OCI-LY3 (cell line): ENCODE measurements at regions not wholly inside any gene's neighbourhood (a gene's known extent, or its start where the extent isn't known, plus 50 kb on each side); places are given as distances from the start of the nearest gene placed in this dataset.

Experiments used
- H2AFZ ChIP-seq: fragments of 200-600, 300-600 bp; shearing (Covaris generic); 2 replicates; pipeline ENCODE4 v1.6.0; 2014; ENCODE audit warnings: antibody characterized with exemption, low read depth, low read length
- H3K27ac ChIP-seq: fragments of 200-600, 300-600 bp; sonication (generic); 2 replicates; pipeline ENCODE4 v1.5.1; 2014; ENCODE audit warnings: mild to moderate bottlenecking, low read length, moderate library complexity, mixed read lengths
- H3K27me3 ChIP-seq: fragments of 200-600, 300-600 bp; sonication (generic); 2 replicates; pipeline ENCODE4 v1.6.1; 2014; ENCODE audit warnings: low read depth, low read length, mixed read lengths
- H3K36me3 ChIP-seq: fragments of 200-600, 300-600 bp; sonication (generic); replicated peaks from 2 replicates; pipeline ENCODE3; 2014; ENCODE audit warnings: low read depth, low read length, mixed read lengths
- H3K4me1 ChIP-seq: fragments of 300-600, 200-600 bp; sonication (generic); 2 replicates; pipeline ENCODE4 v1.6.1; 2014; ENCODE audit warnings: low read length, mixed read lengths
- H3K4me2 ChIP-seq: fragments of 200-600, 300-600 bp; sonication (generic); 2 replicates; pipeline ENCODE4 v1.6.1; 2014; ENCODE audit warnings: low read length, mixed read lengths
- H3K4me3 ChIP-seq: fragments of 300-600, 200-600 bp; sonication (generic); 2 replicates; pipeline ENCODE4 v1.5.1; 2014; ENCODE audit warnings: antibody characterized with exemption, mild to moderate bottlenecking, low read length, moderate library complexity
- H3K79me2 ChIP-seq: fragments of 300-600, 200-600 bp; shearing (Covaris generic); 2 replicates; pipeline ENCODE4 v1.6.1; 2014; ENCODE audit warnings: mild to moderate bottlenecking, low read length, mixed read lengths
- H3K9ac ChIP-seq: fragments of 300-600, 200-600 bp; shearing (Covaris generic); 2 replicates; pipeline ENCODE4 v1.6.0; 2014; ENCODE audit warnings: mild to moderate bottlenecking, low read length, moderate library complexity
- H3K9me3 ChIP-seq: fragments of 200-600, 300-600 bp; shearing (Covaris generic); 2 replicates; pipeline ENCODE4 v1.6.1; 2014; ENCODE audit warnings: low read length, mixed read lengths; ENCODE audit not compliant: insufficient read depth
- H4K20me1 ChIP-seq: fragments of 200-600, 300-600 bp; sonication (generic); 2 replicates; pipeline ENCODE4 v1.6.1; 2016; ENCODE audit warnings: low read length, mixed read lengths; ENCODE audit not compliant: insufficient read depth
- EZH2phosphoT487 ChIP-seq: fragments of 200-600 bp; shearing (Covaris generic); IDR thresholded peaks from 2 replicates; pipeline ENCODE4 v1.6.1; 2018; ENCODE audit warnings: antibody characterized with exemption, mixed run types, low read depth
- TF ChIP-seq, protein P1 (sequence below): fragments of 200-600, 300-600 bp; sonication (generic); IDR thresholded peaks from 2 replicates; pipeline ENCODE4 v1.5.1; 2014; ENCODE audit warnings: antibody characterized with exemption, low read length, low read depth

DNA sequence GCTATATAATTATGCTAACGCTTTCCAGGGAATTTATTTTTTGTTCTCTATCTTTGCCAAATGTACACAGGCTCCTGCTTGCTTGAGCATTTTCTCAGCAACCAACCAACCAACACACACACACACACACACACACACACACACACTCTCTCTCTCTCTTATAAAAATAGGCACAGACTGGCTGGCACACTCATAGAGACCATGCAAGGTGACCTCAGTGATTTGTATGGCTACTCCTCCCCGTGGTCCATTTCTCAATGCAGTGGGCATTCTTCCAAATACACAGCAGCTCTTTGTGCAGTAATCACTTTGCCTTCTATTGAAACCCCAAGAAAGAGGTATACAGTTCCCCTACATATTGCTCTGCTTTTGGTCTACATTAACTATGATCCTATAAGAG lies 416.0 kb downstream of the MAN2A1 start:
- no peaks in the 10 kb centered on the region for H3K9me3 ChIP-seq
- no peak overlapping the region for H3K27ac ChIP-seq
- H4K20me1 ChIP-seq, result no peaks in the 10 kb centered on the region
- H2AFZ ChIP-seq, result no peak overlapping the region
- no peak overlapping the region for H3K4me2 ChIP-seq
- no peaks in the 10 kb centered on the region for H3K4me1 ChIP-seq
- H3K9ac ChIP-seq, result no peak overlapping the region
- TF ChIP-seq EZH2phosphoT487, result no peak
- TF ChIP-seq, protein P1, sequence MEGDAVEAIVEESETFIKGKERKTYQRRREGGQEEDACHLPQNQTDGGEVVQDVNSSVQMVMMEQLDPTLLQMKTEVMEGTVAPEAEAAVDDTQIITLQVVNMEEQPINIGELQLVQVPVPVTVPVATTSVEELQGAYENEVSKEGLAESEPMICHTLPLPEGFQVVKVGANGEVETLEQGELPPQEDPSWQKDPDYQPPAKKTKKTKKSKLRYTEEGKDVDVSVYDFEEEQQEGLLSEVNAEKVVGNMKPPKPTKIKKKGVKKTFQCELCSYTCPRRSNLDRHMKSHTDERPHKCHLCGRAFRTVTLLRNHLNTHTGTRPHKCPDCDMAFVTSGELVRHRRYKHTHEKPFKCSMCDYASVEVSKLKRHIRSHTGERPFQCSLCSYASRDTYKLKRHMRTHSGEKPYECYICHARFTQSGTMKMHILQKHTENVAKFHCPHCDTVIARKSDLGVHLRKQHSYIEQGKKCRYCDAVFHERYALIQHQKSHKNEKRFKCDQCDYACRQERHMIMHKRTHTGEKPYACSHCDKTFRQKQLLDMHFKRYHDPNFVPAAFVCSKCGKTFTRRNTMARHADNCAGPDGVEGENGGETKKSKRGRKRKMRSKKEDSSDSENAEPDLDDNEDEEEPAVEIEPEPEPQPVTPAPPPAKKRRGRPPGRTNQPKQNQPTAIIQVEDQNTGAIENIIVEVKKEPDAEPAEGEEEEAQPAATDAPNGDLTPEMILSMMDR, result no peak
- no peak overlapping the region for H3K4me3 ChIP-seq
- no peaks in the 10 kb centered on the region for H3K36me3 ChIP-seq
- no peaks in the 10 kb centered on the region for H3K79me2 ChIP-seq
- no peaks in the 10 kb centered on the region for H3K27me3 ChIP-seq

DNA sequence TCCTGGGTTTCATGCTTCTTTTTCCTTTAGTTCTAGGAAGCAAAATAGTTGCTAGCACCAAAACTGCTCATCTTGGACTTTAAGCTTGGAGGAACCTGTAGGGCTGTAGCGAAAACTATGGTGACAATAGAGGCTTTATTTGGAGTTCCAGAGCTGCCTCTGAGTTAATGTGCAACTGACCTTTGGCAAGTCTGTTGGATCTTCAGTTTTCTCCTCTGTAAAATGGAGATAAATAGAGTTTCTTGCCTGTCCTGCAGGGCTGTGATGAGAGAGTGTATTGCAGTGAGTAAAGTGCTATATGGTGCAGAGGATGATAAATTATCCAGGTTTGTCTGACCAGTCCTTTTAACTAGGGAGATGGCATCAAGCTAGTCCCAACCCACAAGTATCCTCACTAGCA lies 417.0 kb downstream of the MAN2A1 start:
- H3K9ac ChIP-seq, result no peak overlapping the region
- no peak for TF ChIP-seq EZH2phosphoT487
- TF ChIP-seq, protein P1, result no peak
- no peaks in the 10 kb centered on the region for H3K79me2 ChIP-seq
- H3K36me3 ChIP-seq, result no peaks in the 10 kb centered on the region
- no peak overlapping the region for H3K4me3 ChIP-seq
- H4K20me1 ChIP-seq, result no peaks in the 10 kb centered on the region
- no peak overlapping the region for H3K4me2 ChIP-seq
- no peaks in the 10 kb centered on the region for H3K9me3 ChIP-seq
- no peaks in the 10 kb centered on the region for H3K4me1 ChIP-seq
- H2AFZ ChIP-seq, result no peak overlapping the region
- no peaks in the 10 kb centered on the region for H3K27me3 ChIP-seq
- no peak overlapping the region for H3K27ac ChIP-seq

DNA sequence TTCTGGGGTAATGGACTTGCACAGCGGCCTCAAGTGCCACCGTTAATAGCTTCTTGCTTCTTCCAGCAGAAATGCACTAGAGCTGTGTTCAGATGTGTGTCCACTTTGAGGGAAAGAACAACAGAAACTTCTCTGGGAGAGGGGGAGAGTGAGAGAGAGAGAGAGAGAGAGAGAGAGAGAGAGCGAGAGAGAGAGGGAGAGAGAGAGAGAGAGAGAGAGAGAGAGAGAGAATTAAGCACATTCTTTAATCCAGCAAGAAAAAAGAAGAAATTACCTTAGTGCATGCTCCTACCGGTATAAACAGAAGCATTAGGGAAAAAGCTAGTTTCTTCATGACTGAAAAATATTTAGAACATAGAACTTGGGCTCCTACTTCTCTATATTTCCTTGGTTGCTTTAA lies 418.8 kb downstream of the MAN2A1 start:
- H3K36me3 ChIP-seq, result no peaks in the 10 kb centered on the region
- no peak for TF ChIP-seq EZH2phosphoT487
- TF ChIP-seq, protein P1, result no peak
- H3K4me1 ChIP-seq, result no peaks in the 10 kb centered on the region
- H3K27me3 ChIP-seq, result no peaks in the 10 kb centered on the region
- H3K9ac ChIP-seq, result no peak overlapping the region
- no peak overlapping the region for H3K27ac ChIP-seq
- H3K4me3 ChIP-seq, result no peak overlapping the region
- no peaks in the 10 kb centered on the region for H3K79me2 ChIP-seq
- no peaks in the 10 kb centered on the region for H4K20me1 ChIP-seq
- H3K9me3 ChIP-seq, result no peaks in the 10 kb centered on the region
- no peak overlapping the region for H3K4me2 ChIP-seq
- H2AFZ ChIP-seq, result no peak overlapping the region

DNA sequence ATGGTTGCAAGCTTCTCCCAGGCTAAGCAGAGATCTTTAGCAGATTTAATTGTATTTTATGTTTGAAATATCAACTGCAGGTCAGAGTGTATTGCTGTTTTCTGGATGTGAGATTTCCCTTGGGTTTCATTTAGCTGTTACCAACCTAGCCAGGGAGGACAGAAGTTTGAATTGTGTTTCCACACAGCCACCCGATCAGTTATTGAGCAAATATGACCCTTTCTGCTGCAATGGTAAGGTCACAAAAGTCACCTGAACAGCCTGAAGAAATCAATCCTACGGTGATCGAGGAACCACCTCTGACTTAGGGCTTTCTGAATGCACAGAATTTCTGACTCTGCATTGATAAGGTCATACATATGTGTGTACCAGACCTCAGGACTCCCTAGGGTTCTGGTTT lies 419.9 kb downstream of the MAN2A1 start:
- Histone ChIP-seq H3K9ac (no peak overlapping the region), H2AFZ (no peak overlapping the region), H3K4me2 (no peak overlapping the region), H3K4me1 (no peaks in the 10 kb centered on the region), H3K36me3 (no peaks in the 10 kb centered on the region), H4K20me1 (no peaks in the 10 kb centered on the region), H3K9me3 (no peaks in the 10 kb centered on the region), H3K79me2 (no peaks in the 10 kb centered on the region), H3K4me3 (no peak overlapping the region), H3K27ac (no peak overlapping the region), H3K27me3 (no peaks in the 10 kb centered on the region)
- TF ChIP-seq, protein P1, result no peak
- TF ChIP-seq EZH2phosphoT487, result no peak
